OCI-LY3 (cell line): ENCODE measurements at regions not wholly inside any gene's neighbourhood (a gene's known extent, or its start where the extent isn't known, plus 50 kb on each side); places are given as distances from the start of the nearest gene placed in this dataset.

Experiments used
- EZH2phosphoT487 ChIP-seq: fragments of 200-600 bp; shearing (Covaris generic); IDR thresholded peaks from 2 replicates; pipeline ENCODE4 v1.6.1; 2018; ENCODE audit warnings: antibody characterized with exemption, mixed run types, low read depth
- TF ChIP-seq, protein P1 (sequence below): fragments of 200-600, 300-600 bp; sonication (generic); IDR thresholded peaks from 2 replicates; pipeline ENCODE4 v1.5.1; 2014; ENCODE audit warnings: antibody characterized with exemption, low read length, low read depth

GRCh38 chr11:80625563-80625962, 1184.7 kb upstream of the TENM4 start:
- TF ChIP-seq, protein P1, sequence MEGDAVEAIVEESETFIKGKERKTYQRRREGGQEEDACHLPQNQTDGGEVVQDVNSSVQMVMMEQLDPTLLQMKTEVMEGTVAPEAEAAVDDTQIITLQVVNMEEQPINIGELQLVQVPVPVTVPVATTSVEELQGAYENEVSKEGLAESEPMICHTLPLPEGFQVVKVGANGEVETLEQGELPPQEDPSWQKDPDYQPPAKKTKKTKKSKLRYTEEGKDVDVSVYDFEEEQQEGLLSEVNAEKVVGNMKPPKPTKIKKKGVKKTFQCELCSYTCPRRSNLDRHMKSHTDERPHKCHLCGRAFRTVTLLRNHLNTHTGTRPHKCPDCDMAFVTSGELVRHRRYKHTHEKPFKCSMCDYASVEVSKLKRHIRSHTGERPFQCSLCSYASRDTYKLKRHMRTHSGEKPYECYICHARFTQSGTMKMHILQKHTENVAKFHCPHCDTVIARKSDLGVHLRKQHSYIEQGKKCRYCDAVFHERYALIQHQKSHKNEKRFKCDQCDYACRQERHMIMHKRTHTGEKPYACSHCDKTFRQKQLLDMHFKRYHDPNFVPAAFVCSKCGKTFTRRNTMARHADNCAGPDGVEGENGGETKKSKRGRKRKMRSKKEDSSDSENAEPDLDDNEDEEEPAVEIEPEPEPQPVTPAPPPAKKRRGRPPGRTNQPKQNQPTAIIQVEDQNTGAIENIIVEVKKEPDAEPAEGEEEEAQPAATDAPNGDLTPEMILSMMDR: no peak
- TF ChIP-seq EZH2phosphoT487: no peak
